GM12891 (cell line): ENCODE measurements at regions not wholly inside any gene's neighbourhood (a gene's known extent, or its start where the extent isn't known, plus 50 kb on each side); places are given as distances from the start of the nearest gene placed in this dataset.

Experiments
- POLR2A ChIP-seq: IDR thresholded peaks from 2 replicates; pipeline ENCODE4 v1.6.1; 2011; ENCODE audit warnings: low read depth, low read length, control low read depth
- POLR2AphosphoS5 ChIP-seq: IDR thresholded peaks from 2 replicates; pipeline ENCODE4 v1.6.1; 2011; ENCODE audit warnings: low read depth, low read length, control low read depth
- TAF1 ChIP-seq: IDR thresholded peaks from 2 replicates; pipeline ENCODE4 v1.6.1; 2011; ENCODE audit warnings: low read depth, low read length, control low read depth

GRCh38 chr13:33535061-33535460, 249.5 kb upstream of the STARD13 start:
- TF ChIP-seq POLR2A (no peak), TAF1 (no peak), POLR2AphosphoS5 (no peak)
